ENCODE measurements at regions not wholly inside any gene's neighbourhood (a gene's known extent, or its start where the extent isn't known, plus 50 kb on each side); places are given as distances from the start of the nearest gene placed in this dataset.

- no peak for TF ChIP-seq CTCF (conservative IDR thresholded peaks at IDR 0.05; ENCODE audit: low read depth, low read length)
- H3K4me3 ChIP-seq (ENCODE audit: low read depth, low read length): no peak overlapping the region
- no peak for DNase-seq (ENCODE audit: low read depth)
Measured at GRCh38 chr1:232548691-232549090, 81.2 kb downstream of the SIPA1L2 start.

DNA sequence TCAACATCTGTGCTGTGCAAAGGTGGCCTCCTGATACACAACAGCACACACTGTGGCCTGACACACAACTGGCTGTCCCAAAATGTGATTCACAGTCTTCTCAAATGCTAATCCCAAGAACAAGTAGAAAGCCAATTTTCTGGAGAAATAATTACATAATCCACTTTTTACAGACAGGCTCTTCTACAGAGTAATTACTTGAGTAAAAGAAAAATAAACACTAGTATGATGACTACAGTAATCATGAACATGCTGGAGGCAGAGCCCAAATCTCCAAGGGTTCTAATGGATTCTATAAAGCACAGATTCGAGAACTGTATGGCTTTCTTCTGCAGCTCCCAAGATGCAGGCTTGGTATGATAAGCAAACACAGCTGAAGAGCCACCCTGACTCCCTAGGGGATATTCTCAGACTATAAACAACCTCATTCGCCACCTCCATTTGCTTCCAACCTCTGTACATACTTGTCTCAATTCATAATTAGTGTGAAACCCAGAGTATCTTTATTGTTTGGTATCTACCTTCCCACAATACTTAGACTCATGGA lies 81.9 kb downstream of the SIPA1L2 start:
- no peak overlapping the region for H3K4me3 ChIP-seq (ENCODE audit: low read depth, low read length)
- DNase-seq (ENCODE audit: low read depth): no peak
- TF ChIP-seq CTCF (conservative IDR thresholded peaks at IDR 0.05; ENCODE audit: low read depth, low read length): no peak

DNA sequence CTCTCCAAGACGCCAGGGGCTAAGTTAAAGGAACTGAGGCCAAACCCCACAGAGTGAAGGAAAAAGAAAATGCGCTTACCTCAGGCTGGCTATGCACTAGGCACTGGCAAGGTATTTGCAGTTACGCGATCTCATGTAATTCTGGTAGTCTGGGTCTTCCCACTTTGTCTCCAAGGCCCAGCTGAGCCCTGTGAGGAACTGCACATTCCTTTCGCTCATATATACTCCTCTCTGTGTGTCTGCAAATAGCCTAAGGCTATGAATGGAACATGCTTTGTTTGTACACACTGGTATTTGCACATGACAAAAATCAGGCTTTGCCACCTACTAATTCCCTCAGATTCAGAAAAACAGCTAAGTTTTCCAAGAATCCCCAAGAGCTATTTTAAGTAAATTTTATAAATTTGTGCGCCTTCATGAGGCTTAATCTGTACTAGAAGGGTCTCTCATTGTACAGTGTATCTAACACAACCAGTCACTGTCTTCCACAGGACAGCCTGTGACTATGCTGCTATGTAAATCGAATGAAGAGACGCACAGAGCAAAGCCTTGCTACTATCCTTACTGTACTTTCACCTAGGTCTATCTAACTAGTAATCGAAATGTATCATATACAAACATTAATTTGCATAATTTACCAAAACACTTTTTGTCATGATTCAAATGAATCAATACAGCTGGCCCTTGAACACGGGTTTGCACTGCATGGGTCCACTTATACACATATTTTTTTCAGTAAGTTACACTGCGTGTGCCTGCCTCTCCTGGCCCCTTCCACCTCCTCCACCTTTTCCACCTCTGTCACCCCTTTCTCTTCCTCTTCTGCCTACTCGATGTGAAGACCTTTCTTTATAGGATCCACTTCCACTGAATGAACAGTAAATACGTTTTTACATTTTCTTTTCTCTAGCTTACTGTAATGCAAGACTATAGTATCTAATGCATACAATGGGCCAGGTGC lies 87.0 kb downstream of the SIPA1L2 start:
- TF ChIP-seq CTCF (conservative IDR thresholded peaks at IDR 0.05; ENCODE audit: low read depth, low read length): no peak
- no peak for DNase-seq (ENCODE audit: low read depth)
- no peak overlapping the region for H3K4me3 ChIP-seq (ENCODE audit: low read depth, low read length)

- DNase-seq (ENCODE audit: low read depth): no peak
- TF ChIP-seq CTCF (conservative IDR thresholded peaks at IDR 0.05; ENCODE audit: low read depth, low read length): no peak
- no peak overlapping the region for H3K4me3 ChIP-seq (ENCODE audit: low read depth, low read length)
Measured at GRCh38 chr1:232538943-232539302, 91.0 kb downstream of the SIPA1L2 start.

DNA sequence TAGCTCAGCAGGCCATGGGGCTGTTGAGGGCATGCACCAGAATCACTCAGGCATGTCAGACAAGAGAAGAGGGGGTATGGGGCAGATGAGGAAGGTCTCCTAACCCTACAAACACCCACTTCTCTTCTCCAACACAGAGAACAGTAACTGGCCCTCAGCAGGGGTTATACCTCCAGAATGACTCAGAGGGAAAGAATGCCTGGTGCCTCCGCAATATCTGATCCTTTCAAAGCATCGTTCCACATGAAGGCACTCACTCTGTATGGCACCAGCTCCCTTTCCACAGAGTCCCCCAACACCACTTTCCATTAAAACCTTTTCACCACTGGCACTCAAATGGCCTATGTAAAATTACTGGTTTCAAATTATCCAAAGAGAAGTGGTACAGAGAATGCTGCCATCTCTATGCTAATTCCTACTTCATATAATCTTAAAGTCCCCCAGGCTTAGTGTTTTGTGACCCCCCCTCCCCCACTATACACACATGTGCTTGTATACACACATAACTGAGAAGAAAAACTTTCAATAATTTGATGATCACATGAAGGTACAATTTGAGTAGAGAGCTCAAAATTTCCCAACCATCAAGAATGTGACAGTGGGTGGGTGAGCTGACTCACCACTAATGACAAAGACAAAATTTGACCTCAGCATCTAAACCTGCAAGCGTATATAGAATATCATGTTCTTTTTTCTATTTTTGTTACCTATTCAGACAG lies 91.5 kb downstream of the SIPA1L2 start:
- TF ChIP-seq CTCF (conservative IDR thresholded peaks at IDR 0.05; ENCODE audit: low read depth, low read length): no peak
- no peak overlapping the region for H3K4me3 ChIP-seq (ENCODE audit: low read depth, low read length)
- peak; percentile 76 for DNase-seq (ENCODE audit: low read depth)

- TF ChIP-seq CTCF (conservative IDR thresholded peaks at IDR 0.05; ENCODE audit: low read depth, low read length): no peak
- no peak overlapping the region for H3K4me3 ChIP-seq (ENCODE audit: low read depth, low read length)
- no peak for DNase-seq (ENCODE audit: low read depth)
Measured at GRCh38 chr1:232534552-232535517, 95.1 kb downstream of the SIPA1L2 start.

All from choroid plexus epithelial cell (primary cell).